ENCODE measurements at regions not wholly inside any gene's neighbourhood (a gene's known extent, or its start where the extent isn't known, plus 50 kb on each side); places are given as distances from the start of the nearest gene placed in this dataset.
"Not testable (repeated sequence)": the region's sequence is repeated elsewhere in the genome, so short reads cannot be mapped to it uniquely, and the experiment has no call there.

DNA sequence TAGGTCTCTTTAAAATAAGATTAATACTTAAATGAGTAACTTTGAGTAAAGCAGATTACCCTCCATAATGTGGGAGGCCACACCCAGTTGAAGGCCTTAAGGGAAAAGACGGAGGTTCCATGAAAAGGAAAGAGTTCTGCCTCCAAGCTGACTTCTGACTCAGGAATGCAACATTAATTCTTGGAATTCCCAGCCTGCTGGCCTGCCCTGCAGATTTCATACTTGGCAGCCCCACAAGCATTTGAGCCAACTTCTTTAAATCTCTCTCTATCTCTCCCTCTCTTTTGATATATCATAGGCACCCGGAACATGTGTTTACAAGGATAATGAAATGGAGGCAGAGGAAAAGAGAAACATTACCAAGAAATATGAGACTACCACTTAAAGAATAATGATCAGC is 902.3 kb upstream of the MIR17HG start:
- DNase-seq, result no peak

- DNase-seq, result no peak
These were observed 900.3 kb upstream of the MIR17HG start for GRCh38 chr13:90447034-90447733.

DNA sequence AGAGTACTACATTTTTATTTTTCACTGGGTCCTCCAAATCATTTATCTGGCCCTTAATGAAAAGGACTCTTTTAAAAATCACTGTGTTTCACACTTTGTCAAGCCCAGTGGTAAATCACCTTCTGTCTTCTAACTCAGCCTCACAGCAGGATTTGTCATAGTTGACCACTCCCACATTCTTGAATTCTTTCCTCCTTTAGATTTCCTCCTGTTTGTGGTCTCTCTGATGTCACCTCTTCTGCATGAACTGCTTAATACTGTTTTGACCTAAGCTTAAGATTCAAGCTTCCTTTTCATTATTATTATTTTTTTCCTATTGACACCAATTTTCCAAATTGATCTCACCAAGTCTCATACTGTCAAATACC is 899.8 kb upstream of the MIR17HG start:
- no peak for DNase-seq

DNA sequence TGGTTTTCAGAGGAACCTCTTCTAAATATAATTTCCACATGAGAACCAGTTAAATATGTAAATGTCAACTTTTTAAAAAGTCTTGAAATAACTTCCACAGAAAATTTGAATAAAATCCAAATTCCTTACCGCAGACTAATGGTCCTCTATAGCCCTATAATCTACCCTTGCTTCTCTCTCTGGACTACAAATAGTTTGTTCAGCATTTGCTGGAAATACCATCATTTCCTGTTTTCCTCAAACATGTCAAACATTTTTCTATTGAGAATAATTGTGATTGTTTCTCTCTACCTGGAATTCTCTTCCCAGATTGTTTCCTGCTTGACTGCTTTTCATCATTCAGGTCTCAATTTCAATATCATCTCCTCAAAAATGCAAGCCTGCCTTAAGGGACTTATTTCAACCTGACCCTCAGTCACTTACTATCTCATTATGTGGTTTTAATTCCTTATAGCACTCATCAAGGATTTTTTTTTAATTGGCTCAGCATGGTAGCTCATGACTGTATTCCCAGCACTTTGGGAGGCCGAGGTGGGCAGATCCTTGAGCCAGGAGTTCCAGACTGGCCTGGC is 898.9 kb upstream of the MIR17HG start:
- no peak for DNase-seq

GRCh38 chr13:90453342-90453741 is 894.1 kb upstream of the MIR17HG start:
- DNase-seq, result no peak

DNA sequence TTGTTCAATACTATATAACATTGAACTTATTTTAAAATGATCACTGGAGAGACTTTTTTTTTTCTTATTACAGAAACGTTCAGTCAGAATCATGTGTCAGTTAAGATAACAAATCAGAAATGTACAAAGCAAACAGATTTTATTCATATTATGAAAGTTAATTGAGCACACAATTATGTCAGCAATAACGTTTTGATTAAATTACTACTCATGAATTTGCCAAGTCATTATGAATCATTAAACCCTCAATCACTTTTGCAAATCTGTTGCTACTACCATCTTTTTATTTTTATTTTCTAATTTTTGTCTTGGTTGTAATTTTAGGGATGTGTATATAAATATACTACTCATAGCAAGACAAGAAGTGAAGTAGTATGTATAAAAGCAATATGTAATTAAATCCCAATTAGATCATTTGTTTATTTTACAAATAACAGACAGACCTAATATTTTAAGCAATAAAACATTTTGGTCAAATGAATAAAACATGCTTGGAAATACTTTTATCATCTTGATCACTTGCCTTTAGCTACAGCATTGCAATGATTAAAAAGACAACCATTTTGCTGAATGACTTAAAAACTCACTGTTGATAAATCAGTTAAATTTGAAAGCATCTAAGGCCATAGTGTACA is 893.4 kb upstream of the MIR17HG start:
- no peak for DNase-seq

GRCh38 chr13:90455067-90455466 is 892.4 kb upstream of the MIR17HG start:
- DNase-seq, result no peak

GRCh38 chr13:90455823-90456222 is 891.7 kb upstream of the MIR17HG start:
- no peak for DNase-seq

DNA sequence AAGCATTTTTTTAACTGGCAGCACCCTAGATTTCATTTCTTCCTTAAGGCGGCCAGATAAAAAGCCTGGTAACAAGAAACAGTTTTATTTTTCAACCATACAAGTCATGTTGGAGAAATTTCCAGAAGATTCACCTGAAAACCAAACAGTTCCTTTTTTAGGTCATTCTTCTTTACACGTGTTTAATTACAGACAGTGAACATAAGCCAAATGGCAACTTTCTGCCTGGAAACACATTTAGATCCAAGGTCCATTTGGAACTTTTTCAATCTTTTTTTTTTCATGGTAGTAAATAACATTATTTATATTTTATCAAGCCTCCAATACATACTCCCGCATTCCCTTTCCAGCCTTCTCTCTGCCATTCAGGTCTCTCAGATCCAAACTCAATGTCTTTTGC is 886.1 kb upstream of the MIR17HG start:
- no peak for DNase-seq

GRCh38 chr13:90477216-90477615 is 870.3 kb upstream of the MIR17HG start:
- no peak for DNase-seq

GRCh38 chr13:90483906-90484305 is 863.6 kb upstream of the MIR17HG start:
- no peak for DNase-seq

GRCh38 chr13:90485436-90485835 is 862.1 kb upstream of the MIR17HG start:
- no peak for DNase-seq

DNA sequence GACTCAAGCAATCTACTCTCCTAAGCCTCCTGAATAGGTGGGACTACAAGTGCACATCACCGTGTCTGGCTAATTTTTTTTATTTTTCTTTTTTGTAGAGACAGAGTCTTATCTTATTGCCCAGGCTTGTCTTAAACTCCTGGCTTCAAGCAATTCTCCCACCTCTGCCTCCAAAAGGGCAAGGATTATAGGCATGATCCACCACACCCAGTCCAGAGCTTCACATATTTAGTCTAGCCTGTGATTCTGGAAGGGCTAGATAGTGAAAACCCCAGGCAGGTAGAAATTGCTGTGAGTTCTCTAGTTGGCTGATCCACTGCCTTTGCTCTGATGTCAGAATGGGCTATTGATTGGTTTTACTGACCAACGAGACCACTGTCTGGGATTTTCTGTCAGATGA is 854.6 kb upstream of the MIR17HG start:
- DNase-seq, result no peak

DNA sequence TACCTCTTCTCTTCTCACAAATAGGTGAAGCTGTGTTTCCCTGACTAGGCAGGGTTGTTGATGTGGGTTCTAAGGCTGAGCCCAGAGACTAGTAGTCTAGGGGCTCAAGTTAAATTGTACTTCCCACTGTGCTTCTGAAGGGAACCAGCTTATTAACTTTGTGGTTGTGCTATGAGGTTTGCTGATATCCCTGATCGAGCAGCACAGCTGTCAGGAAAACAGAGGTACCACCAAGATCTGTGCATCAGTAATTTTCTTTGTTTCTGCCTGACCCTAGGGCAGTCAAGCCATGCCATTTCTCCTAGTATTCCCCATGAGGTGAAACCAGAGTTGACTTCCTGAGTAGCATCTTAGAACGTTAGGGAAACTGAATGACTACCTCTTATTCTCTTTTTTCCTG is 853.8 kb upstream of the MIR17HG start:
- DNase-seq, result no peak

- DNase-seq, result not testable (repeated sequence)
These were observed 852.6 kb upstream of the MIR17HG start for GRCh38 chr13:90494849-90495248.

GRCh38 chr13:90498096-90498495 is 849.4 kb upstream of the MIR17HG start:
- no peak for DNase-seq

DNA sequence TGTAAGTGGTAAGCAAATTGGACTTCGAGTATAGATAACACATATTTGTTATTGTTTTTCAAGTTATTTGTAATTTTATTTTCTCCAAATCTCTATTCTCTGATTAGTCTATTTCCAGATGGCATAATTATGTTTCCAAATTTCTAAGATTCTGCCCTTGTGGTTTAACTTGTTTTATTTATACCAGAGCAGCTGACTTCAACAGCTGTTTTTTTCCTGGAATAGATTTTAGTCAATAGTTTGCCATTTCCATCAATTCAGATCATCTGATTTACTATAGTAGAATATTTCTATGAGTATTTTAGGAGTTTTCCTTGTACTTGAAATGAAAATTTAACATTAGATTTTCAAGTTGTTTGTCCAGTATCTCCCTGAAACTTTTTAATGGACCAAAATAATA is 848.7 kb upstream of the MIR17HG start:
- DNase-seq, result no peak

DNA sequence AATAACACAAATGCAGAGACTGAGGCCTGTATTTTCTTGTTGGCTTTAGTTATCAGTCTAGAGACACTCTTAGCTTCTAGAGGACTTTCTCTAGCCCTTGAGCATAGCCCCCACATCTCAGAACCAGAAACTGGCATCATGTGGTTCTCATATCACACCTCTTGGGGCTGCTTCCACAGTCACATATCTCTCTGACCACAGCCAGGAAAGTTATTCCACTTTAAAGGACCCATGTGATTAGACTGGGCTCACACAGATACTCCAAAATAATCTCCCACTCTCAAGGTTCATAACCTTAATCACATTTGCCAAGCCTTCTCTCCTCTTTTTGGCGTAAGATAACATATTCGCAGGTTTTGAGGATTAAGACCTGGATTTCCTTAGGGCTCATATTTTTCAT is 846.9 kb upstream of the MIR17HG start:
- no peak for DNase-seq

DNA sequence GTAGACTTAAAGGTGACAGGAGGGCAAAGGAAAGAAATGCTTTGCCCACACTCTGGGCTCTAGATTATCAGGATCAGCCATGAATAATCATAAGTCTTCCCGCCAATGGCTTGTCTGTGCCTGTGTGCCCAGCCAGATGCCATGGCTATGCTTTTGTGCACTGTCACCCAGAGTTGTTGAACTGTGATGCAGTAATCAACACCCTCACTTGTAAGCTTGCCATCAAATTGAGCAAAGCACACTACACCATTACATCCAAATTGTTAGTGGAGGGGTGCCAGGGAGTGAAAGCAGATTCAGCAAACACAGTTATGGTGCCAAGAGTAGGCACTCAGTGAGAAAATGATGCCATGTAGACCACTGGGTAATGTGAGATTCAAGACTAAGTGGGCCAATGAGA is 845.3 kb upstream of the MIR17HG start:
- DNase-seq, result no peak

DNA sequence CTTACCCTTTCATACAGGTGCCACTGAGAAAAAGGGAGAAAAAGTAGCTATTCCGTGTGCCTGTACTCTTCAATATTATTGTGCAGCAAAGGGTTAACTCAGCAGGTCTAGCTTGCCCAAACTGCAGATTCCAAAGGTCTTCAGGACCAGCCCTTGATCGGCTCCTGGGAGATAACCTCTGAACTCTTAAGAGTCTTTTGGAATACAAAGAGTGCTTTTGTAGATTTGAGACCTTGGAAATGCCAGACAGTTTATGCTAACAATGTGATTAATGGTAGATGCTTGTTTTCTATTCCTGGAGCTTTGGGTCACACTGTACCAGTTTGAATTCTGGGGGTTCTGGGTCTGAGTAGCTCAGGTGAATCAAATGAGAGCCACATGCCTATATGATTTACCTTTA is 844.7 kb upstream of the MIR17HG start:
- no peak for DNase-seq

DNA sequence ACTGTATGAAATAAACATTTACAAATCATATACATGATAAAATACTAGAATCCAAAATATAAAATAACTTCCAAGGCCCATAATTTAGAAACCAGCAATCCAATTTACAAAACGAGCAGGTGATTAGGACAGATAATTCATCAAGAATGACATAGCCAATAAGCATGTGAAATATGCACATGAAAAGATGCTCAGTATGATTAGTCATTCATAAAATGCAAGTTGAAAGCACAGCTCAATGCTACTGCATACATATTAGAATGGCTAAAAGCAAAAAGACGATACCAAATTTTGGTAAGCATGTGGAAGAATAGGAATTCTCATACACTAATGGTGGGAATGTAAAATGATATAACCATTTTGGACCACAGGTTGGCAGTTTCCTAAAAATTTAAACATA is 837.2 kb upstream of the MIR17HG start:
- no peak for DNase-seq

DNA sequence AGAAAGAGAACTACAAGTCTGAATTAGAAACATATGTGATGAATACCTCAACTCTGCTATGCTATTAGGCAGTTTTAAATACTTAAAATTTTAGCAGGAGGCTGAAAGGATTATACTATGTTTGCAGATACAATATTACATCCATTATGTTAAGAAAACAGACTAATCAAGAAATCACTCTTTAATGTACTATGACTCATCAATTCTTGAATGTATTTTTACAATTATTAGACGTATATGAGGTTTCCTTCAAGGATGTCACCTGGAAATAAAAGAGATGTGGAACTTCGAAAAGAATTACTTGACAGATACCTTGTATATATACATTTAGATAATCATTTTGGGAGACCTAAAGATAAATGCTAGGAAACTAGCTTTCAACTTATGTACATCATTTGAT is 835.6 kb upstream of the MIR17HG start:
- no peak for DNase-seq

DNA sequence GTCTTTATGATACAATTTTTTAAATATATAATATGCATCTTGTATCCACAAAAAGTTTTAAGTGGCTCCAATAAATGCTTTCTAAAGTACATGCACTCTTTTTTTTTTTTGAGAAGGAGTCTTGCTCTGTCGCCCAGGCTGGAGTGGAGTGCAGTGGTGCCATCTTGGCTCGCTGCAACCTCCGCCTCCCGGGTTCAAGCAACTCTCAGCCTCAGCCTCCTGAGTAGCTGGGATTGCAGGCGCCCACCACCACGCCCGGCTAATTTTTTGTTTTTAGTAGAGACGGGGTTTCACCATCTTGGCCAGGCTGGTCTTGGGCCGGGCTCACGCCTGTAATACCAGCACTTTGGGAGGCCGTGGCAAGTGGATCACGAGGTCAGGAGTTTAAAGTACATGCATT is 832.8 kb upstream of the MIR17HG start:
- not testable (repeated sequence) for DNase-seq

- DNase-seq, result no peak
These were observed 829.1 kb upstream of the MIR17HG start for GRCh38 chr13:90518417-90518816.

GRCh38 chr13:90519157-90519556 is 828.3 kb upstream of the MIR17HG start:
- DNase-seq, result no peak
